ENCODE measurements at regions not wholly inside any gene's neighbourhood (a gene's known extent, or its start where the extent isn't known, plus 50 kb on each side); places are given as distances from the start of the nearest gene placed in this dataset.

DNA sequence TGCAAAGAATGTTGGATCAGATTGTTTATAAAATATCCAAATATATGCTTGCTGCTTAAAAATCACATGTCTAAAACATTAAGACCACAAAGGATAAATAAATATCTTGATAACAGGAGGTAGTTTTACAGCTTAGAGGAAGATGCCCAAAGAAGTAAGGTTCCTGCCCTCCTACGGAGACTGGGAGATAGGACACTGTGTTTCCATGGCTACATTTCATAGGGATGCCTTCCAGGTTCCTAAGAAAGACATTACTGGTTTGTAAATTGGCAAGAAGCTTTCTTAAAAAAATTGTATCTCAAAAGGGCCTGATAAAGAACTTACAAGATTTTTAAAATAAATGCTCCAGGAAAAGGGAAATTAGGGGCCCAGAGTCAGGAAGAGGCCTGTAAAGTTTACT lies 437.2 kb downstream of the HINT1 start:
- no peak overlapping the region for H3K27ac ChIP-seq
- no peaks in the 10 kb centered on the region for H3K27me3 ChIP-seq
- H3K4me1 ChIP-seq (ENCODE audit: control insufficient read depth in 1 of 2, insufficient read depth in 1 of 2, low read depth in 1 of 2, low read length in 1 of 2), result no peaks in the 10 kb centered on the region
- H3K36me3 ChIP-seq, result no peaks in the 10 kb centered on the region
- no peak overlapping the region for H3K4me3 ChIP-seq (ENCODE audit: low read depth in 1 of 2, low read length in 1 of 2)
- TF ChIP-seq, protein P1, sequence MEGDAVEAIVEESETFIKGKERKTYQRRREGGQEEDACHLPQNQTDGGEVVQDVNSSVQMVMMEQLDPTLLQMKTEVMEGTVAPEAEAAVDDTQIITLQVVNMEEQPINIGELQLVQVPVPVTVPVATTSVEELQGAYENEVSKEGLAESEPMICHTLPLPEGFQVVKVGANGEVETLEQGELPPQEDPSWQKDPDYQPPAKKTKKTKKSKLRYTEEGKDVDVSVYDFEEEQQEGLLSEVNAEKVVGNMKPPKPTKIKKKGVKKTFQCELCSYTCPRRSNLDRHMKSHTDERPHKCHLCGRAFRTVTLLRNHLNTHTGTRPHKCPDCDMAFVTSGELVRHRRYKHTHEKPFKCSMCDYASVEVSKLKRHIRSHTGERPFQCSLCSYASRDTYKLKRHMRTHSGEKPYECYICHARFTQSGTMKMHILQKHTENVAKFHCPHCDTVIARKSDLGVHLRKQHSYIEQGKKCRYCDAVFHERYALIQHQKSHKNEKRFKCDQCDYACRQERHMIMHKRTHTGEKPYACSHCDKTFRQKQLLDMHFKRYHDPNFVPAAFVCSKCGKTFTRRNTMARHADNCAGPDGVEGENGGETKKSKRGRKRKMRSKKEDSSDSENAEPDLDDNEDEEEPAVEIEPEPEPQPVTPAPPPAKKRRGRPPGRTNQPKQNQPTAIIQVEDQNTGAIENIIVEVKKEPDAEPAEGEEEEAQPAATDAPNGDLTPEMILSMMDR (IDR thresholded peaks at IDR 0.05), result no peak
- no peaks in the 10 kb centered on the region for H3K9me3 ChIP-seq

DNA sequence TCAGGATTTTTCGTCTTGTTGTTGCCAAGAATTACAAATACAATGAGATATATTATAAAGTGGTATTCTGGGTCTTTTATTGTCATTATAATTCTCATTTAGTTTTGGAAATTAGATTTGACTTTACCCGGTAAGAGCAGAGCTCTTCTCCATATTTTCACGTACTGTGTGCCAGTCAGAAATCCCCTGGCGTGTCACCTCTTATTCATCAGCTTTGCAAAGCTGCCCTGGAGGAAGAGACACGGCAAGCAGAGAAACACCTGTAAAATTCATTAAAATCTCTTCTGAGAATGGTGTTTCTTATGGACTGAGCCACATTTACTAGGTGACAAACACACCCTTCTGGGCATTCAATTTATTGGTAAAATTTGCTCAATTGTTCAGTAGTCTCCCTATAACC lies 440.4 kb downstream of the HINT1 start:
- no peak overlapping the region for H3K27ac ChIP-seq
- no peaks in the 10 kb centered on the region for H3K27me3 ChIP-seq
- TF ChIP-seq, protein P1 (IDR thresholded peaks at IDR 0.05), result no peak
- H3K4me3 ChIP-seq (ENCODE audit: low read depth in 1 of 2, low read length in 1 of 2), result no peak overlapping the region
- H3K36me3 ChIP-seq, result no peaks in the 10 kb centered on the region
- no peaks in the 10 kb centered on the region for H3K4me1 ChIP-seq (ENCODE audit: control insufficient read depth in 1 of 2, insufficient read depth in 1 of 2, low read depth in 1 of 2, low read length in 1 of 2)
- H3K9me3 ChIP-seq, result no peaks in the 10 kb centered on the region

DNA sequence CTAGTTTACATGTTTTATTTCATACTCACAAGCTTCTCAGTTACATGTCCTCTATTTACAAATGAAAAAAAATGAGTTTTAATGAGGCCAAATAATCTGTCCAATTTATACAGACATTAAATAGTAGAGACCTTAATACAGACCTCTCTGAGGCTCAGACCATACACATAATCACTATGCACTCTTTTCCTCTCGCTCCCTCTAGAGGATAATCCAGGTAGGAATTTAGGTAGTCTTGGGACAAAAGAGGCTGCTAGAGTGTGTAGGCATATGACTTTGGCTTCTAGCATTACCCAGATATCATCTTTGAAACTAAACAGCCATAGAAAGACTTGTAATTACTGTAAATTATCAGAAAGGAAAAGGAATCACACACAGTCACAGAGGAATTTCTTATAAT lies 444.7 kb downstream of the HINT1 start:
- Histone ChIP-seq H3K9me3 (no peaks in the 10 kb centered on the region), H3K27me3 (no peaks in the 10 kb centered on the region), H3K4me3 (ENCODE audit: low read depth in 1 of 2, low read length in 1 of 2) (no peak overlapping the region), H3K27ac (no peak overlapping the region), H3K4me1 (ENCODE audit: control insufficient read depth in 1 of 2, insufficient read depth in 1 of 2, low read depth in 1 of 2, low read length in 1 of 2) (no peaks in the 10 kb centered on the region), H3K36me3 (no peaks in the 10 kb centered on the region)
- TF ChIP-seq, protein P1 (IDR thresholded peaks at IDR 0.05), result no peak

DNA sequence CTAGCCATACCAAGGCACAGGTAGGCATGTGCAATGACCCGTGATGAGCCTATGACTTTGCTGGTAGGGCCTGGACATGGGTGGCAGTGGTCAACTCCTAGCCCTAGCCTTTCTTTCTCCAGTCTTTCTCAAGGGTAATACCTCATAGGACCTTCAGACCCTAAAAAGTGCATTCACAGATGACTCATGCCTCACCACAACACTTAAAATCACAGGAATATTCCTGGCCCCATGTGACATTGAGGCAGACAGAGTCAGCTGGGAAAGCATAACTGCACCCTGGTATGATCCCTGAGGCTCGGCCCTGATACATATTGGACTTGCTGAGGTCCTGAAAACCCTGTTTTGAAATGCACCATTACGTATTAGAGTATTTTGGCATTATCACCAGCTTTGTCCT lies 449.5 kb downstream of the HINT1 start:
- Histone ChIP-seq H3K36me3 (no peaks in the 10 kb centered on the region), H3K4me1 (ENCODE audit: control insufficient read depth in 1 of 2, insufficient read depth in 1 of 2, low read depth in 1 of 2, low read length in 1 of 2) (no peaks in the 10 kb centered on the region), H3K27me3 (no peaks in the 10 kb centered on the region), H3K4me3 (ENCODE audit: low read depth in 1 of 2, low read length in 1 of 2) (no peak overlapping the region), H3K27ac (no peak overlapping the region), H3K9me3 (no peaks in the 10 kb centered on the region)
- TF ChIP-seq, protein P1 (IDR thresholded peaks at IDR 0.05), result no peak

DNA sequence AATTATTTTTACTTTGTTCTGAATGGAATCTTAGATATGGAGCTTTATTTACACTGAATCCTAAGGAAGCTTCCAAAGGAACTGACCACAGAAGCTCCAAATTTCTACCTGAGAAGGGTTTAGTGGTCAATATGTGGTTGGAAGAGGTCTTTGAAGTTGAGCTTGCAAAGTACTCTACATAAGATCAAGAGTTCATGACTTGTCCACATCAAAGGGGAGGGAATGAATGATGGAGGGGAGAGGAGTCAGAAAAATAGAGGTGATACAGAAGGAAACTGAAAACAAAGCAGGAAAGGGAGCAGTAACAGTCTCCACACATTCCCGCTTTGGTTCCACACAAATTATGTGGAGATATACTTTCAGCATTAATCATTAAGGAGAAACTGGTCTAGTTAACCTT lies 450.9 kb downstream of the HINT1 start:
- no peaks in the 10 kb centered on the region for H3K9me3 ChIP-seq
- H3K4me1 ChIP-seq (ENCODE audit: control insufficient read depth in 1 of 2, insufficient read depth in 1 of 2, low read depth in 1 of 2, low read length in 1 of 2), result no peaks in the 10 kb centered on the region
- H3K36me3 ChIP-seq, result no peaks in the 10 kb centered on the region
- no peak overlapping the region for H3K27ac ChIP-seq
- TF ChIP-seq, protein P1 (IDR thresholded peaks at IDR 0.05), result no peak
- no peak overlapping the region for H3K4me3 ChIP-seq (ENCODE audit: low read depth in 1 of 2, low read length in 1 of 2)
- no peaks in the 10 kb centered on the region for H3K27me3 ChIP-seq

DNA sequence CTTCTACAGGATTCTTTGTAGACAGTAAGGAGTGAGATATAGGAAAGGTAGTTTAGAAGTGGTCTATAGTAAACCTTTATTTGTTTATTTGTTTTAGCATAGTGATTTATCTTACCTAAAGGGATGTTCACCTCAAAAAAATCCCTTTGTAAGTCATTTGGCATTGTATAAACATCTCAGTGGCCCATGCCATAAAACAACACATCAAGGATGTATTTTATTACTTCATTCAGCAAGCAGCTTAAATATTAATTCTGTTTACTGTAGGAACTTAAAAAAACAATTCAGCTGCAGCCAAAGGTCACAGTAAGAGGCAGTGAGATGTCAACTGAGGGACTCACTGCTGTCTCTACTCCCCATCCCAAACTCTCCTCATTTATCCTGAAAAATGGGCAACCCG lies 452.7 kb downstream of the HINT1 start:
- Histone ChIP-seq H3K27ac (no peak overlapping the region), H3K4me3 (ENCODE audit: low read depth in 1 of 2, low read length in 1 of 2) (no peak overlapping the region), H3K4me1 (ENCODE audit: control insufficient read depth in 1 of 2, insufficient read depth in 1 of 2, low read depth in 1 of 2, low read length in 1 of 2) (no peaks in the 10 kb centered on the region), H3K36me3 (no peaks in the 10 kb centered on the region), H3K27me3 (no peaks in the 10 kb centered on the region), H3K9me3 (no peaks in the 10 kb centered on the region)
- TF ChIP-seq, protein P1 (IDR thresholded peaks at IDR 0.05), result no peak

Measured in neutrophil (primary cell).